NCI-H1105 treated with DMSO at 0.1 percent for 48 hours (cell line): ENCODE measurements at regions not wholly inside any gene's neighbourhood (a gene's known extent, or its start where the extent isn't known, plus 50 kb on each side); places are given as distances from the start of the nearest gene placed in this dataset.
"Not testable (repeated sequence)": the region's sequence is repeated elsewhere in the genome, so short reads cannot be mapped to it uniquely, and the experiment has no call there.

ENCODE experiments used
- DNase-seq: peaks from one replicate; lab custom pipeline; 2025; lab: John Stamatoyannopoulos, UW

- no peak for DNase-seq
Observed at GRCh38 chr13:79187917-79188690, 218.0 kb downstream of the RBM26 start.

GRCh38 chr13:79185580-79185979 is 220.5 kb downstream of the RBM26 start:
- DNase-seq, result no peak

GRCh38 chr13:79183231-79183630 is 222.8 kb downstream of the RBM26 start:
- DNase-seq, result no peak

GRCh38 chr13:79173691-79174090 is 232.4 kb downstream of the RBM26 start:
- DNase-seq, result not testable (repeated sequence)

GRCh38 chr13:79172924-79173323 is 233.1 kb downstream of the RBM26 start:
- not testable (repeated sequence) for DNase-seq

GRCh38 chr13:79171141-79172061 is 234.7 kb downstream of the RBM26 start:
- peak; percentile 24 for DNase-seq

- DNase-seq, result no peak
Observed at GRCh38 chr13:79160818-79161217, 245.2 kb downstream of the RBM26 start.

- DNase-seq, result no peak
Observed at GRCh38 chr13:79155883-79156282, 250.2 kb downstream of the RBM26 start.

GRCh38 chr13:79149210-79149609 is 256.8 kb downstream of the RBM26 start:
- no peak for DNase-seq

GRCh38 chr13:79141082-79141481 is 265.0 kb downstream of the RBM26 start:
- no peak for DNase-seq

- no peak for DNase-seq
Observed at GRCh38 chr13:79128158-79128557, 277.9 kb downstream of the RBM26 start.

- DNase-seq, result no peak
Observed at GRCh38 chr13:79126706-79127105, 279.3 kb downstream of the RBM26 start.

GRCh38 chr13:79124183-79124582 is 281.9 kb downstream of the RBM26 start:
- no peak for DNase-seq

- DNase-seq, result no peak
Observed at GRCh38 chr13:79121286-79121685, 284.8 kb downstream of the RBM26 start.

- DNase-seq, result no peak
Observed at GRCh38 chr13:79119578-79120107, 286.4 kb downstream of the RBM26 start.

- no peak for DNase-seq
Observed at GRCh38 chr13:79112016-79112415, 294.0 kb downstream of the RBM26 start.

GRCh38 chr13:79108914-79109643 is 297.0 kb downstream of the RBM26 start:
- DNase-seq, result peak; percentile 65

GRCh38 chr13:79098596-79098995 is 307.5 kb downstream of the RBM26 start:
- DNase-seq, result no peak

GRCh38 chr13:79097201-79097600 is 308.9 kb downstream of the RBM26 start:
- DNase-seq, result no peak

- no peak for DNase-seq
Observed at GRCh38 chr13:79096099-79096498, 310.0 kb downstream of the RBM26 start.

GRCh38 chr13:79090552-79091124 is 315.4 kb downstream of the RBM26 start:
- DNase-seq, result no peak
